Skin of body (tissue), 1 donor: ENCODE measurements at regions not wholly inside any gene's neighbourhood (a gene's known extent, or its start where the extent isn't known, plus 50 kb on each side); places are given as distances from the start of the nearest gene placed in this dataset.

Source experiments
- DNase-seq: peaks from one replicate; lab custom pipeline; 2025; lab: John Stamatoyannopoulos, UW

GRCh38 chr16:65660390-65660789, 538.5 kb upstream of the CDH11 start:
- no peak for DNase-seq

- no peak for DNase-seq
These were observed 537.9 kb upstream of the CDH11 start for GRCh38 chr16:65659758-65660157.

GRCh38 chr16:65658787-65659220, 536.9 kb upstream of the CDH11 start:
- no peak for DNase-seq

- DNase-seq, result peak; percentile 26
These were observed 536.5 kb upstream of the CDH11 start for GRCh38 chr16:65658349-65658748.

GRCh38 chr16:65657556-65657955, 535.7 kb upstream of the CDH11 start:
- no peak for DNase-seq

- no peak for DNase-seq
These were observed 535.2 kb upstream of the CDH11 start for GRCh38 chr16:65657071-65657494.

- DNase-seq, result no peak
These were observed 533.9 kb upstream of the CDH11 start for GRCh38 chr16:65655802-65656201.

GRCh38 chr16:65648101-65648500, 526.2 kb upstream of the CDH11 start:
- DNase-seq, result no peak

GRCh38 chr16:65644821-65645220, 523.0 kb upstream of the CDH11 start:
- DNase-seq, result no peak

- DNase-seq, result no peak
These were observed 520.0 kb upstream of the CDH11 start for GRCh38 chr16:65641762-65642289.

GRCh38 chr16:65641049-65641761, 519.3 kb upstream of the CDH11 start:
- no peak for DNase-seq

- no peak for DNase-seq
These were observed 513.0 kb upstream of the CDH11 start for GRCh38 chr16:65634833-65635232.

GRCh38 chr16:65634291-65634690, 512.4 kb upstream of the CDH11 start:
- DNase-seq, result no peak

GRCh38 chr16:65624666-65625065, 502.8 kb upstream of the CDH11 start:
- DNase-seq, result peak; percentile 45

GRCh38 chr16:65624229-65624628, 502.4 kb upstream of the CDH11 start:
- no peak for DNase-seq

- DNase-seq, result no peak
These were observed 501.0 kb upstream of the CDH11 start for GRCh38 chr16:65622871-65623270.

GRCh38 chr16:65622151-65622550, 500.3 kb upstream of the CDH11 start:
- DNase-seq, result no peak

- no peak for DNase-seq
These were observed 499.8 kb upstream of the CDH11 start for GRCh38 chr16:65621640-65622039.

- DNase-seq, result no peak
These were observed 497.7 kb upstream of the CDH11 start for GRCh38 chr16:65619606-65620005.

GRCh38 chr16:65618931-65619330, 497.1 kb upstream of the CDH11 start:
- no peak for DNase-seq

GRCh38 chr16:65618333-65618732, 496.5 kb upstream of the CDH11 start:
- DNase-seq, result no peak

GRCh38 chr16:65617421-65617820, 495.6 kb upstream of the CDH11 start:
- no peak for DNase-seq

GRCh38 chr16:65608455-65608854, 486.6 kb upstream of the CDH11 start:
- DNase-seq, result no peak
